ENCODE measurements at regions not wholly inside any gene's neighbourhood (a gene's known extent, or its start where the extent isn't known, plus 50 kb on each side); places are given as distances from the start of the nearest gene placed in this dataset.
A peak's percentile ranks its signal among the peaks of the same experiment; 100 is the strongest.
"Not testable (repeated sequence)": the region's sequence is repeated elsewhere in the genome, so short reads cannot be mapped to it uniquely, and the experiment has no call there.

- ChIA-PET POLR2A (no interaction called here), CTCF (ENCODE audit: unreplicated experiment) (no interaction called here)
- DNase-seq (ENCODE audit: low spot score) = no peak
- no peaks in the 10 kb centered on the region for H3K4me1 ChIP-seq (ENCODE audit: insufficient read depth, low read length, poor library complexity, severe bottlenecking)
- H3K4me3 ChIP-seq (ENCODE audit: low read depth, low read length, poor library complexity, severe bottlenecking) = no peak overlapping the region
- no peak overlapping the region for H3K27ac ChIP-seq (ENCODE audit: low read depth, low read length, poor library complexity, severe bottlenecking)
- H3K4me2 ChIP-seq (ENCODE audit: low read length) = no peak overlapping the region
- no peak overlapping the region for H2AFZ ChIP-seq (ENCODE audit: low read length)
- H3K9me3 ChIP-seq (ENCODE audit: low read length) = no peaks in the 10 kb centered on the region
- TF ChIP-seq CTCF (conservative IDR thresholded peaks at IDR 0.05; ENCODE audit: low read length) (no peak), EZH2phosphoT487 (IDR thresholded peaks at IDR 0.05; ENCODE audit: borderline replicate concordance, low read depth, low read length) (no peak)
- BruUV-seq (replicated peaks) = no TSS peak
- H3K79me2 ChIP-seq (ENCODE audit: insufficient read depth, low read depth, low read length) = no peaks in the 10 kb centered on the region
- intact Hi-C loops (cut with micrococcal nuclease; ENCODE audit: unreplicated experiment) = no loop called here
- no peaks in the 10 kb centered on the region for H3K36me3 ChIP-seq (ENCODE audit: insufficient read depth, low read length)
- no peaks in the 10 kb centered on the region for H3K9me2 ChIP-seq (ENCODE audit: insufficient read depth, low read length)
- H4K20me1 ChIP-seq (ENCODE audit: insufficient read depth, low read length) = no peaks in the 10 kb centered on the region
These were observed 101.3 kb downstream of the RRAGB start for GRCh38 chrX:55818673-55819375.

GRCh38 chrX:55839485-55839884 is 121.9 kb downstream of the RRAGB start:
- BruUV-seq (replicated peaks) = no TSS peak
- no peak for DNase-seq (ENCODE audit: low spot score)
- H4K20me1 ChIP-seq (ENCODE audit: insufficient read depth, low read length) = no peaks in the 10 kb centered on the region
- H3K36me3 ChIP-seq (ENCODE audit: insufficient read depth, low read length) = no peaks in the 10 kb centered on the region
- H3K9me3 ChIP-seq (ENCODE audit: low read length) = no peaks in the 10 kb centered on the region
- no peaks in the 10 kb centered on the region for H3K4me1 ChIP-seq (ENCODE audit: insufficient read depth, low read length, poor library complexity, severe bottlenecking)
- POLR2A ChIA-PET = no interaction called here
- intact Hi-C loops (cut with micrococcal nuclease; ENCODE audit: unreplicated experiment) = no loop called here
- no peaks in the 10 kb centered on the region for H3K79me2 ChIP-seq (ENCODE audit: insufficient read depth, low read depth, low read length)
- no peaks in the 10 kb centered on the region for H3K9me2 ChIP-seq (ENCODE audit: insufficient read depth, low read length)
- CTCF ChIA-PET (ENCODE audit: unreplicated experiment) = no interaction called here
- H2AFZ ChIP-seq (ENCODE audit: low read length) = no peak overlapping the region
- H3K4me2 ChIP-seq (ENCODE audit: low read length) = no peak overlapping the region
- no peak overlapping the region for H3K4me3 ChIP-seq (ENCODE audit: low read depth, low read length, poor library complexity, severe bottlenecking)
- H3K27ac ChIP-seq (ENCODE audit: low read depth, low read length, poor library complexity, severe bottlenecking) = no peak overlapping the region
- no peak for TF ChIP-seq EZH2phosphoT487 (IDR thresholded peaks at IDR 0.05; ENCODE audit: borderline replicate concordance, low read depth, low read length)
- TF ChIP-seq CTCF (conservative IDR thresholded peaks at IDR 0.05; ENCODE audit: low read length) = 0 out of 2 replicates have a peak, but pooled peaks have one; percentile 40

GRCh38 chrX:55841962-55842752 is 124.6 kb downstream of the RRAGB start:
- no peak for DNase-seq (ENCODE audit: low spot score)
- Histone ChIP-seq H3K27ac (ENCODE audit: low read depth, low read length, poor library complexity, severe bottlenecking) (no peak overlapping the region), H3K4me1 (ENCODE audit: insufficient read depth, low read length, poor library complexity, severe bottlenecking) (no peaks in the 10 kb centered on the region), H3K4me3 (ENCODE audit: low read depth, low read length, poor library complexity, severe bottlenecking) (no peak overlapping the region), H3K9me3 (ENCODE audit: low read length) (no peaks in the 10 kb centered on the region), H3K9me2 (ENCODE audit: insufficient read depth, low read length) (no peaks in the 10 kb centered on the region), H3K79me2 (ENCODE audit: insufficient read depth, low read depth, low read length) (no peaks in the 10 kb centered on the region), H2AFZ (ENCODE audit: low read length) (no peak overlapping the region), H3K36me3 (ENCODE audit: insufficient read depth, low read length) (no peaks in the 10 kb centered on the region), H4K20me1 (ENCODE audit: insufficient read depth, low read length) (no peaks in the 10 kb centered on the region), H3K4me2 (ENCODE audit: low read length) (no peak overlapping the region)
- intact Hi-C loops (cut with micrococcal nuclease; ENCODE audit: unreplicated experiment) = no loop called here
- TF ChIP-seq CTCF (conservative IDR thresholded peaks at IDR 0.05; ENCODE audit: low read length) = no peak
- TF ChIP-seq EZH2phosphoT487 (IDR thresholded peaks at IDR 0.05; ENCODE audit: borderline replicate concordance, low read depth, low read length) = no peak
- BruUV-seq (replicated peaks) = no TSS peak
- CTCF ChIA-PET (ENCODE audit: unreplicated experiment) = no interaction called here
- POLR2A ChIA-PET = no interaction called here

GRCh38 chrX:55866779-55867178 is 149.2 kb downstream of the RRAGB start:
- H3K4me1 ChIP-seq (ENCODE audit: insufficient read depth, low read length, poor library complexity, severe bottlenecking); intact Hi-C loops (cut with micrococcal nuclease; ENCODE audit: unreplicated experiment); H3K9me2 ChIP-seq (ENCODE audit: insufficient read depth, low read length); H3K27ac ChIP-seq (ENCODE audit: low read depth, low read length, poor library complexity, severe bottlenecking); H2AFZ ChIP-seq (ENCODE audit: low read length); BruUV-seq (replicated peaks); CTCF ChIA-PET (ENCODE audit: unreplicated experiment); DNase-seq (ENCODE audit: low spot score); H3K4me2 ChIP-seq (ENCODE audit: low read length); H3K4me3 ChIP-seq (ENCODE audit: low read depth, low read length, poor library complexity, severe bottlenecking); H4K20me1 ChIP-seq (ENCODE audit: insufficient read depth, low read length); POLR2A ChIA-PET; H3K79me2 ChIP-seq (ENCODE audit: insufficient read depth, low read depth, low read length); H3K9me3 ChIP-seq (ENCODE audit: low read length); H3K36me3 ChIP-seq (ENCODE audit: insufficient read depth, low read length): not testable (repeated sequence)

Data from OCI-LY7 (cell line).